Esophagus muscularis mucosa (tissue), 4 donors: ENCODE measurements at regions not wholly inside any gene's neighbourhood (a gene's known extent, or its start where the extent isn't known, plus 50 kb on each side); places are given as distances from the start of the nearest gene placed in this dataset.

Experiments used
- EP300 ChIP-seq: sonication (generic); formaldehyde crosslinking; IDR thresholded peaks from one replicate; pipeline ENCODE4 v1.6.1; 2017; ENCODE audit warnings: antibody characterized with exemption
- POLR2A ChIP-seq: fragments of 450-650 bp; IDR thresholded peaks from one replicate; pipeline ENCODE4 v1.6.1; 2017; ENCODE audit warnings: antibody characterized with exemption, moderate library complexity, mild to moderate bottlenecking, low read depth
- POLR2AphosphoS5 ChIP-seq, 2 donors: sonication (generic); formaldehyde crosslinking; IDR thresholded peaks; one replicate each; pipeline ENCODE4 v1.6.1; 2017; ENCODE audit warnings: antibody characterized with exemption in 2 of 2
- TF ChIP-seq, protein P1 (sequence below), 3 experiments: fragments of 200-600 bp in 2 of 3; fragments of 450-650 bp in 1 of 3; sonication (generic) in 2 of 3; IDR thresholded peaks; one replicate each; pipeline ENCODE4 v1.5.1; 2017 to 2019; ENCODE audit warnings: antibody characterized with exemption in 3 of 3, mild to moderate bottlenecking in 2 of 3, moderate library complexity in 1 of 3

DNA sequence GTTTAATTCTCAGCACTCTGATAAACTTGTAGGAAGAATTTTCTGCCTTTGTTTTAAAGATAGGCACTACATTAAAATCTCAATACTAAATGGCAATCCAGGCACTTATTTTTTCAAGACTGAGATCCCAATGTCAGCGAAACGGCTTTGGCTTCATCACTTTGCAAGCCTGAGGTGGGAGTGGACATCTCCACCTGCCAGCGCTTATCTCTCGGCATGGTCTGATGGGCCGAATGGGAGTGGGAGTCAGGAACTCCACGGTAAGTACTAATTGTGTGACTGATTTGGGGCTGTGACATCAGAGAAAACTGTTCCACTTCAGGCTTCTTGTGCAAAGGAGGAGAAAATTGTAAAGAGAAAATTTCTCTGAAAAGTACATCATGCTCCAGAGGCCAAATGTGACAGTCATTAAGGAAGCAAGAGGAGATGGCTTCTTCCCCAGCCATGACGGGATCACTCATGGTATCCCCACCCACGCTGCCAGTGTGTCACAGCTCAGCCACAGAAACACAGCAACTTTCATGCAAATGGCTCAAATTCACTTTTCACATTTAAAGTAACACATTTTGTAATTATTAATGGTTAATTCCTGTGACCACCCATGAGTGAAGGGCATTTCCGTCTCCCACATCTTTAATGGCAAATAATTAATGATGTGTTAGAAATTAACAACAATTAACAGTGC lies 385.5 kb upstream of the HNRNPA3 start:
- TF ChIP-seq, protein P1, sequence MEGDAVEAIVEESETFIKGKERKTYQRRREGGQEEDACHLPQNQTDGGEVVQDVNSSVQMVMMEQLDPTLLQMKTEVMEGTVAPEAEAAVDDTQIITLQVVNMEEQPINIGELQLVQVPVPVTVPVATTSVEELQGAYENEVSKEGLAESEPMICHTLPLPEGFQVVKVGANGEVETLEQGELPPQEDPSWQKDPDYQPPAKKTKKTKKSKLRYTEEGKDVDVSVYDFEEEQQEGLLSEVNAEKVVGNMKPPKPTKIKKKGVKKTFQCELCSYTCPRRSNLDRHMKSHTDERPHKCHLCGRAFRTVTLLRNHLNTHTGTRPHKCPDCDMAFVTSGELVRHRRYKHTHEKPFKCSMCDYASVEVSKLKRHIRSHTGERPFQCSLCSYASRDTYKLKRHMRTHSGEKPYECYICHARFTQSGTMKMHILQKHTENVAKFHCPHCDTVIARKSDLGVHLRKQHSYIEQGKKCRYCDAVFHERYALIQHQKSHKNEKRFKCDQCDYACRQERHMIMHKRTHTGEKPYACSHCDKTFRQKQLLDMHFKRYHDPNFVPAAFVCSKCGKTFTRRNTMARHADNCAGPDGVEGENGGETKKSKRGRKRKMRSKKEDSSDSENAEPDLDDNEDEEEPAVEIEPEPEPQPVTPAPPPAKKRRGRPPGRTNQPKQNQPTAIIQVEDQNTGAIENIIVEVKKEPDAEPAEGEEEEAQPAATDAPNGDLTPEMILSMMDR (IDR thresholded peaks at IDR 0.05) = no peak
- no peak for TF ChIP-seq POLR2A
- TF ChIP-seq EP300 = no peak
- TF ChIP-seq POLR2AphosphoS5 (IDR thresholded peaks at IDR 0.05) = no peak
